ENCODE measurements at regions not wholly inside any gene's neighbourhood (a gene's known extent, or its start where the extent isn't known, plus 50 kb on each side); places are given as distances from the start of the nearest gene placed in this dataset.

GRCh38 chr4:28792917-28793597 lies 1927.1 kb upstream of the PCDH7 start:
- TF ChIP-seq GABPA (IDR thresholded peaks at IDR 0.05; ENCODE audit: low read depth) (no peak), JUND (IDR thresholded peaks at IDR 0.05) (no peak), PBX3 (IDR thresholded peaks at IDR 0.05) (no peak), MAX (IDR thresholded peaks at IDR 0.05; ENCODE audit: low read depth) (no peak), SMC3 (IDR thresholded peaks at IDR 0.05; ENCODE audit: low read depth, low read length) (no peak), MEF2A (IDR thresholded peaks at IDR 0.05; ENCODE audit: borderline replicate concordance, low read depth) (no peak), RAD21 (IDR thresholded peaks at IDR 0.05; ENCODE audit: low read length) (no peak), RCOR1 (IDR thresholded peaks at IDR 0.05; ENCODE audit: low read length) (no peak), NFIC (IDR thresholded peaks at IDR 0.05; ENCODE audit: borderline replicate concordance) (no peak), POLR2AphosphoS5 (IDR thresholded peaks at IDR 0.05; ENCODE audit: low read depth, low read length) (no peak), FOSL2 (IDR thresholded peaks at IDR 0.05; ENCODE audit: borderline replicate concordance, low read depth) (no peak)
- no peak overlapping the region for H3K9ac ChIP-seq
- ChIA-PET CTCF (no interaction called here), POLR2A (no interaction called here)
- no peaks in the 10 kb centered on the region for H3K79me2 ChIP-seq (ENCODE audit: insufficient read depth)
- no peak overlapping the region for H3K27ac ChIP-seq (ENCODE audit: low read depth in 2 of 2, low read length in 1 of 2)
- H3F3A ChIP-seq (replicated peaks; ENCODE audit: insufficient read depth): no peaks in the 10 kb centered on the region
- no peaks in the 10 kb centered on the region for H3K4me1 ChIP-seq (ENCODE audit: control insufficient read depth in 1 of 2, insufficient read depth in 2 of 2, low read depth in 1 of 2, low read length in 1 of 2)
- H3K9me3 ChIP-seq: 0 out of 2 replicates have a peak, but pooled peaks cover 4% of the 10 kb centered on the region
- no peaks in the 10 kb centered on the region for H3K9me2 ChIP-seq
- no peak overlapping the region for H3K4me2 ChIP-seq
- WGBS (ENCODE audit: low lambda C conversion rate): 7% methylated on average over 4 of the region's 4 CpGs
- DNase-seq: no peak
- no peaks in the 10 kb centered on the region for H4K20me1 ChIP-seq (ENCODE audit: insufficient read depth)
- H2AFZ ChIP-seq (ENCODE audit: low read depth): no peak overlapping the region
- no peak overlapping the region for H3K4me3 ChIP-seq (ENCODE audit: low read depth in 2 of 2, low read length in 1 of 2)
- H3K36me3 ChIP-seq (replicated peaks in 1 of 2; ENCODE audit: control insufficient read depth in 1 of 2, insufficient read depth in 2 of 2, low read length in 1 of 2): no peaks in the 10 kb centered on the region
- H3K27me3 ChIP-seq (ENCODE audit: insufficient read depth): no peaks in the 10 kb centered on the region

DNA sequence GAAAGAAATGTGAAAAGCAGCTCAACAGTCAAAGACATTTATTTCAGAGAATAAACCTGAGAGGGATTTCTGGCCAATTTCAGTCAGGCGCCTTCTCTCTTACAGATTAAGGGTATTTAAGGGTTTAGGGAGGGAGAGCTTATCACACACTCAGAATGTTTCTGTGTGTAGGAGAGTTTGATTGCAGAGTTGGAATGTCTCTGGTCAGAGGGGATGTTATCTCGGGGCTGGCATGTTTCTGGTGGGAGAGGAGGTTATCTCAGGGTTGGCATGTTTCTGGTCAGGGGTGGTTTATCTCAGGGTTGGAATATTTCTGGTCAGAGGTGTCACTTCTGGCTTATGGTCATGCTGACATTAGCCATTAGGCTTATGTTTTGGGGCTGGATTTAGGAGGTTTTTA lies 1920.5 kb upstream of the PCDH7 start:
- POLR2A ChIA-PET: no interaction called here
- Histone ChIP-seq H3F3A (replicated peaks; ENCODE audit: insufficient read depth) (no peaks in the 10 kb centered on the region), H3K27ac (ENCODE audit: low read depth in 2 of 2, low read length in 1 of 2) (no peak overlapping the region), H3K9ac (no peak overlapping the region), H4K20me1 (ENCODE audit: insufficient read depth) (no peaks in the 10 kb centered on the region), H3K27me3 (ENCODE audit: insufficient read depth) (no peaks in the 10 kb centered on the region), H3K9me2 (no peaks in the 10 kb centered on the region), H3K36me3 (replicated peaks in 1 of 2; ENCODE audit: control insufficient read depth in 1 of 2, insufficient read depth in 2 of 2, low read length in 1 of 2) (no peaks in the 10 kb centered on the region), H3K9me3 (0 out of 2 replicates have a peak, but pooled peaks cover 4% of the 10 kb centered on the region), H3K79me2 (ENCODE audit: insufficient read depth) (no peaks in the 10 kb centered on the region), H2AFZ (ENCODE audit: low read depth) (no peak overlapping the region), H3K4me1 (ENCODE audit: control insufficient read depth in 1 of 2, insufficient read depth in 2 of 2, low read depth in 1 of 2, low read length in 1 of 2) (no peaks in the 10 kb centered on the region), H3K4me2 (no peak overlapping the region), H3K4me3 (ENCODE audit: low read depth in 2 of 2, low read length in 1 of 2) (no peak overlapping the region)
- no peak for DNase-seq
- CTCF ChIA-PET: no interaction called here
- WGBS (ENCODE audit: low lambda C conversion rate): 7% methylated on average over 2 of the region's 2 CpGs
- TF ChIP-seq JUND (IDR thresholded peaks at IDR 0.05) (no peak), MXI1 (IDR thresholded peaks at IDR 0.05; ENCODE audit: low read depth, low read length) (no peak), MAX (IDR thresholded peaks at IDR 0.05; ENCODE audit: low read depth) (no peak), POLR2AphosphoS5 (IDR thresholded peaks at IDR 0.05; ENCODE audit: low read depth, low read length) (no peak), TAF1 (IDR thresholded peaks at IDR 0.05; ENCODE audit: borderline replicate concordance, low read depth, low read length) (no peak), CHD2 (IDR thresholded peaks at IDR 0.05; ENCODE audit: low read length, partially characterized antibody) (no peak), NFIC (IDR thresholded peaks at IDR 0.05; ENCODE audit: borderline replicate concordance) (no peak), GATA2 (CRISPR knock-in tag; IDR thresholded peaks at IDR 0.05) (no peak), EP300 (IDR thresholded peaks at IDR 0.05; ENCODE audit: borderline replicate concordance in 1 of 2, low read depth in 1 of 2, low read length in 1 of 2) (no peak), SMC3 (IDR thresholded peaks at IDR 0.05; ENCODE audit: low read depth, low read length) (no peak), FOSL2 (IDR thresholded peaks at IDR 0.05; ENCODE audit: borderline replicate concordance, low read depth) (no peak), USF2 (IDR thresholded peaks at IDR 0.05; ENCODE audit: borderline replicate concordance, low read depth, low read length) (no peak)
- TF ChIP-seq, protein P1, sequence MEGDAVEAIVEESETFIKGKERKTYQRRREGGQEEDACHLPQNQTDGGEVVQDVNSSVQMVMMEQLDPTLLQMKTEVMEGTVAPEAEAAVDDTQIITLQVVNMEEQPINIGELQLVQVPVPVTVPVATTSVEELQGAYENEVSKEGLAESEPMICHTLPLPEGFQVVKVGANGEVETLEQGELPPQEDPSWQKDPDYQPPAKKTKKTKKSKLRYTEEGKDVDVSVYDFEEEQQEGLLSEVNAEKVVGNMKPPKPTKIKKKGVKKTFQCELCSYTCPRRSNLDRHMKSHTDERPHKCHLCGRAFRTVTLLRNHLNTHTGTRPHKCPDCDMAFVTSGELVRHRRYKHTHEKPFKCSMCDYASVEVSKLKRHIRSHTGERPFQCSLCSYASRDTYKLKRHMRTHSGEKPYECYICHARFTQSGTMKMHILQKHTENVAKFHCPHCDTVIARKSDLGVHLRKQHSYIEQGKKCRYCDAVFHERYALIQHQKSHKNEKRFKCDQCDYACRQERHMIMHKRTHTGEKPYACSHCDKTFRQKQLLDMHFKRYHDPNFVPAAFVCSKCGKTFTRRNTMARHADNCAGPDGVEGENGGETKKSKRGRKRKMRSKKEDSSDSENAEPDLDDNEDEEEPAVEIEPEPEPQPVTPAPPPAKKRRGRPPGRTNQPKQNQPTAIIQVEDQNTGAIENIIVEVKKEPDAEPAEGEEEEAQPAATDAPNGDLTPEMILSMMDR (IDR thresholded peaks at IDR 0.05): no peak

Measured in SK-N-SH (cell line).